ENCODE measurements at regions not wholly inside any gene's neighbourhood (a gene's known extent, or its start where the extent isn't known, plus 50 kb on each side); places are given as distances from the start of the nearest gene placed in this dataset.

DNA sequence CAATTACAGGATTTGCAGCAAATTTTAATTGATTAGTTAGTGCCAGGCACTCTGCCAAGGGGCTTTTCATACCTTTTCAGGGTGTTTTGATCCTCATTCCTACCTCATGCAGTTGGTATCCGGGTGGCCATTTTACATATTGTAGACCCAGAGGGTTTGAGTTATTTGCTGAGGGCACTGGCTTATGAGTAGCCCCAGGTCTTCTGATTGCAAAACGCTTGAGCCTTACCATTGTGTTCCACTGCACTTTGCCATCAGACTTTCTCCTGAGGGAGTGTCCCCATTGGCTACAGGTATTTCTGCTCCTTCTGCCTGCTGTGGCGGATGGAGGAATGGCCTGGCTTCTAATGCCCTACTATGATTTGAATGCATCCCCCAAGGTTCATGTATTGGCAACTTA lies 257.8 kb upstream of the CRY1 start:
- DNase-seq (no peak), ATAC-seq (no peak)
- no peak overlapping the region; the same call in 1 of the 2 replicates for H3K9ac ChIP-seq (ENCODE audit: low read length)
- 0 out of 2 replicates have a peak, but pooled peaks cover 5% of the 10 kb centered on the region for H3K36me3 ChIP-seq (ENCODE audit: low read depth, low read length)
- H3K9me3 ChIP-seq (ENCODE audit: low read length): no peaks in the 10 kb centered on the region
- no peak overlapping the region for H3K4me3 ChIP-seq (ENCODE audit: low read length)
- peaks cover 6% of the 10 kb centered on the region for H3F3A ChIP-seq (ENCODE audit: low read length, unreplicated experiment)
- H3K9me2 ChIP-seq (replicated peaks; ENCODE audit: low read length): no peaks in the 10 kb centered on the region
- TF ChIP-seq EZH2 (IDR thresholded peaks at IDR 0.05; ENCODE audit: low read length, unreplicated experiment) (no peak), EZH2phosphoT487 (IDR thresholded peaks at IDR 0.05; ENCODE audit: borderline replicate concordance, low read length) (no peak), CTCF (conservative IDR thresholded peaks at IDR 0.05; ENCODE audit: low read depth, low read length) (no peak)
- H3K27me3 ChIP-seq (ENCODE audit: low read length): no peaks in the 10 kb centered on the region
- no peak overlapping the region for H2AFZ ChIP-seq (ENCODE audit: low read length)
- ChIA-PET POLR2A (ENCODE audit: unreplicated experiment) (no interaction called here), CTCF (no interaction called here)
- H4K20me1 ChIP-seq (ENCODE audit: low read length): no peaks in the 10 kb centered on the region
- intact Hi-C loops (cut with micrococcal nuclease): no loop called here
- H3K4me1 ChIP-seq (ENCODE audit: insufficient read depth, low read length): peaks cover 59% of the 10 kb centered on the region
- BruUV-seq (replicated peaks): no TSS peak
- H3K79me2 ChIP-seq (ENCODE audit: low read length): peaks cover 45% of the 10 kb centered on the region
- H3K4me2 ChIP-seq (ENCODE audit: low read length): peak overlapping the region; percentile 34; the same call in 1 of the 2 replicates
- peak overlapping the region; percentile 55 for H3K27ac ChIP-seq (ENCODE audit: low read length)

DNA sequence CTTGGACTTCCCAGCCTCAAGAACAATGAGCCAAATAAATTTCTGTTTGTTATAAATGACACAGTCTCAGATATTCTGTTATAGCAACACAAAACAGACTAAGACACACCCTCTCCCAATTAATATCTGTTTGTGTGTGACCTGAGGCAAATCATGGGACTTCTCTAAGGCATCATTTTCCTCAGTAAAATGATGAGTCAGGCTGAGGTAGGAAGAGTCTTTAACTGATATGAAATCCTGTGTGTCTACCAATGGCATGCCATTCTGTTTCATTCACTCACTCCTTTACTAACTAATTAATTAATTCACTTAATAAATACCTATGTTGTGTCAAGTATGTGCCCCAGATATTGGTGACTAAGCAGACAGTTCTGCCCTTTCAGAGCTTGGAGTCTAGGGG lies 258.4 kb upstream of the CRY1 start:
- intact Hi-C loops (cut with micrococcal nuclease): no loop called here
- Histone ChIP-seq H3F3A (ENCODE audit: low read length, unreplicated experiment) (peaks cover 6% of the 10 kb centered on the region), H3K9ac (ENCODE audit: low read length) (no peak overlapping the region), H4K20me1 (ENCODE audit: low read length) (no peaks in the 10 kb centered on the region), H3K27ac (ENCODE audit: low read length) (peak overlapping the region; percentile 55), H3K4me2 (ENCODE audit: low read length) (peak overlapping the region; percentile 34), H3K4me3 (ENCODE audit: low read length) (no peak overlapping the region), H3K79me2 (ENCODE audit: low read length) (peaks cover 39% of the 10 kb centered on the region), H3K9me2 (replicated peaks; ENCODE audit: low read length) (no peaks in the 10 kb centered on the region), H3K27me3 (ENCODE audit: low read length) (no peaks in the 10 kb centered on the region), H3K36me3 (ENCODE audit: low read depth, low read length) (0 out of 2 replicates have a peak, but pooled peaks cover 4% of the 10 kb centered on the region), H3K4me1 (ENCODE audit: insufficient read depth, low read length) (peaks cover 64% of the 10 kb centered on the region), H2AFZ (ENCODE audit: low read length) (no peak overlapping the region), H3K9me3 (ENCODE audit: low read length) (no peaks in the 10 kb centered on the region)
- CTCF ChIA-PET: no interaction called here
- peak; percentile 72 for DNase-seq
- POLR2A ChIA-PET (ENCODE audit: unreplicated experiment): no interaction called here
- ATAC-seq: no peak
- TF ChIP-seq EZH2 (IDR thresholded peaks at IDR 0.05; ENCODE audit: low read length, unreplicated experiment) (no peak), EZH2phosphoT487 (IDR thresholded peaks at IDR 0.05; ENCODE audit: borderline replicate concordance, low read length) (no peak), CTCF (conservative IDR thresholded peaks at IDR 0.05; ENCODE audit: low read depth, low read length) (no peak)
- no TSS peak for BruUV-seq (replicated peaks)

DNA sequence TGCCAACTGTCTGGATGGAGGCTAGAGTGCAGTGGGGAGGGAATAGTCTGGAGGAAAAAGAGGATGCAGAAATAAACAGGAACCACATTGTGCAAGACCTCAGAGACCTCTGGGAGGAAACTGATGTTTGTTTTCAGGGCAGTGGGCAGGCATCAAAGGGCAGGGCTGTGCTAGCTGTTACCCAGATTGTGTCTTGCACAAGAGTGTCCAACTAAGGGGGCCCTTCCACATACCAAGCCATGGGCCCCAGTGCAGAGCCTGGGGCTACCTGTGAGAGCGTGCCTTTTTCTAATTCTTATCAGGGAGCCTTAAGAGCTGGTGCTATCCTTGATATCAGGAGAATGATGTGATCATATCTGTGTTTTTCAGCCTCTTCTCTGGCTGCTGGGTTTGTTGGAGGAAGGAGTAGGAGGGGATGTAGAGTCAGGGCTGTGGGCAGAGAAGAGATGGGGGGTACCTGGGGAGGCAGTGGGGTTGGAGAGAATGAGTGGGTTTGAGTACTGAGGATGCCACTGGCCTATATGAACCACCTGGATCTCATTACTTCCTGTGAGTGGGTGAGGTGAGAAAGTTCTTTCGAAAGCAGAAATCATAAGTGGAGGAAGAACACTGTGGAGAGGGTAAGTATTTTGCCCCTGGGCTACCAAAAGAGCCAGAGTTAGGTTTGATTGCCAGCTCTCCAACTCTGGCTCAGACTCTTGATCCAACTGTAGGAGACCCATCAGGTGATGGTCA lies 259.2 kb upstream of the CRY1 start:
- H2AFZ ChIP-seq (ENCODE audit: low read length): no peak overlapping the region
- DNase-seq (no peak), ATAC-seq (no peak)
- H3K4me2 ChIP-seq (ENCODE audit: low read length): peak overlapping the region; percentile 34
- no peak overlapping the region for H3K9ac ChIP-seq (ENCODE audit: low read length)
- H3K36me3 ChIP-seq (ENCODE audit: low read depth, low read length): no peaks in the 10 kb centered on the region
- TF ChIP-seq CTCF (conservative IDR thresholded peaks at IDR 0.05; ENCODE audit: low read depth, low read length): no peak
- no peak for TF ChIP-seq EZH2 (IDR thresholded peaks at IDR 0.05; ENCODE audit: low read length, unreplicated experiment)
- no peak for TF ChIP-seq EZH2phosphoT487 (IDR thresholded peaks at IDR 0.05; ENCODE audit: borderline replicate concordance, low read length)
- peaks cover 68% of the 10 kb centered on the region for H3K4me1 ChIP-seq (ENCODE audit: insufficient read depth, low read length)
- POLR2A ChIA-PET (ENCODE audit: unreplicated experiment): no interaction called here
- peak overlapping the region; percentile 55 for H3K27ac ChIP-seq (ENCODE audit: low read length)
- CTCF ChIA-PET: no interaction called here
- H3K4me3 ChIP-seq (ENCODE audit: low read length): no peak overlapping the region
- no peaks in the 10 kb centered on the region for H3K9me3 ChIP-seq (ENCODE audit: low read length)
- H3K9me2 ChIP-seq (replicated peaks; ENCODE audit: low read length): no peaks in the 10 kb centered on the region
- peaks cover 36% of the 10 kb centered on the region for H3K79me2 ChIP-seq (ENCODE audit: low read length)
- peaks cover 6% of the 10 kb centered on the region for H3F3A ChIP-seq (ENCODE audit: low read length, unreplicated experiment)
- no TSS peak for BruUV-seq (replicated peaks)
- no peaks in the 10 kb centered on the region for H4K20me1 ChIP-seq (ENCODE audit: low read length)
- H3K27me3 ChIP-seq (ENCODE audit: low read length): no peaks in the 10 kb centered on the region
- intact Hi-C loops (cut with micrococcal nuclease): no loop called here

All from PC-3 (cell line).